Ovary (tissue), 7 donors: ENCODE measurements at regions not wholly inside any gene's neighbourhood (a gene's known extent, or its start where the extent isn't known, plus 50 kb on each side); places are given as distances from the start of the nearest gene placed in this dataset.

ENCODE experiments used
- DNase-seq, 5 donors: peaks; one replicate each; pipeline ENCODE4 v3.0.0-alpha.2; 2019 to 2020
- H3K27ac ChIP-seq, 2 donors: fragments of 200-600 bp; one replicate each; pipeline versions ENCODE4 v1.5.1 to v1.8.0; 2019 to 2022
- H3K27me3 ChIP-seq: fragments of 200-600 bp; one replicate; pipeline ENCODE4 v1.8.0; 2022
- H3K36me3 ChIP-seq: fragments of 200-600 bp; sonication (generic); one replicate; pipeline ENCODE4 v1.5.1; 2019
- H3K4me1 ChIP-seq: one replicate; pipeline ENCODE4 v1.8.1; 2013; ENCODE audit warnings: mild to moderate bottlenecking, moderate library complexity; ENCODE audit not compliant: insufficient read depth
- H3K4me3 ChIP-seq: fragments of 200-600 bp; sonication (generic); one replicate; pipeline ENCODE4 v1.5.1; 2017
- H3K9me3 ChIP-seq, 2 donors: fragments of 200-600 bp in 1 of 2; sonication (generic) in 1 of 2; one replicate each; pipeline versions ENCODE4 v1.5.1 to v1.8.1; 2013 to 2019; ENCODE audit warnings: mild to moderate bottlenecking in 1 of 2, moderate library complexity in 1 of 2
- EP300 ChIP-seq: sonication (generic); formaldehyde crosslinking; IDR thresholded peaks from one replicate; pipeline ENCODE4 v1.6.1; 2017; ENCODE audit warnings: antibody characterized with exemption
- POLR2A ChIP-seq: fragments of 450-650 bp; IDR thresholded peaks from one replicate; pipeline ENCODE4 v1.6.1; 2017; ENCODE audit warnings: antibody characterized with exemption, mild to moderate bottlenecking, moderate library complexity
- WGBS, 3 donors: extraction: QIAGEN DNeasy Blood & Tissue Kit in 1 of 3; methylation state at CpG; one replicate each; pipeline versions ENCODE4 v1.1.5 to v1.1.7; 2013 to 2017; 5-methylcytosine and 5-hydroxymethylcytosine counted together
- intact Hi-C, 4 donors: fragments of 100-400 bp; cut with DNase I; formaldehyde crosslinking; loops; one replicate each; pipeline versions ENCODE4 v1.11.0 to v1.15.1; 2022 to 2023
- TF ChIP-seq, protein P1 (sequence below), 3 donors: fragments of 450-650 bp in 2 of 3; fragments of 200-600 bp in 1 of 3; IDR thresholded peaks; one replicate each; pipeline versions ENCODE4 v1.5.1 to v1.8.0; 2016 to 2022; ENCODE audit warnings: antibody characterized with exemption in 3 of 3, mild to moderate bottlenecking in 1 of 3
- donor health status: DM: no; HTN: no; CAD: no; lungs with moderate emphysema.
- donor health status: DM: no; HTN: no; CAD: no.
- donor health status: Bipolar disorder and iron deficiency.
- donor health status: DM: no; HTN: no; CAD: no.
- donor health status: DM: yes; HTN: yes; CAD: no.

GRCh38 chr17:15092261-15092660 lies 172.9 kb downstream of the PMP22 start:
- H3K4me1 ChIP-seq: no peaks in the 10 kb centered on the region
- H3K9me3 ChIP-seq: no peaks in the 10 kb centered on the region
- no peak overlapping the region for H3K27ac ChIP-seq
- TF ChIP-seq POLR2A: no peak
- TF ChIP-seq, protein P1, sequence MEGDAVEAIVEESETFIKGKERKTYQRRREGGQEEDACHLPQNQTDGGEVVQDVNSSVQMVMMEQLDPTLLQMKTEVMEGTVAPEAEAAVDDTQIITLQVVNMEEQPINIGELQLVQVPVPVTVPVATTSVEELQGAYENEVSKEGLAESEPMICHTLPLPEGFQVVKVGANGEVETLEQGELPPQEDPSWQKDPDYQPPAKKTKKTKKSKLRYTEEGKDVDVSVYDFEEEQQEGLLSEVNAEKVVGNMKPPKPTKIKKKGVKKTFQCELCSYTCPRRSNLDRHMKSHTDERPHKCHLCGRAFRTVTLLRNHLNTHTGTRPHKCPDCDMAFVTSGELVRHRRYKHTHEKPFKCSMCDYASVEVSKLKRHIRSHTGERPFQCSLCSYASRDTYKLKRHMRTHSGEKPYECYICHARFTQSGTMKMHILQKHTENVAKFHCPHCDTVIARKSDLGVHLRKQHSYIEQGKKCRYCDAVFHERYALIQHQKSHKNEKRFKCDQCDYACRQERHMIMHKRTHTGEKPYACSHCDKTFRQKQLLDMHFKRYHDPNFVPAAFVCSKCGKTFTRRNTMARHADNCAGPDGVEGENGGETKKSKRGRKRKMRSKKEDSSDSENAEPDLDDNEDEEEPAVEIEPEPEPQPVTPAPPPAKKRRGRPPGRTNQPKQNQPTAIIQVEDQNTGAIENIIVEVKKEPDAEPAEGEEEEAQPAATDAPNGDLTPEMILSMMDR (IDR thresholded peaks at IDR 0.05): no peak
- TF ChIP-seq EP300: no peak
- DNase-seq: no peak
- no peaks in the 10 kb centered on the region for H3K27me3 ChIP-seq
- intact Hi-C loops: no loop called here
- H3K36me3 ChIP-seq: no peaks in the 10 kb centered on the region
- H3K4me3 ChIP-seq: no peak overlapping the region
- WGBS, 3 donors: 56 to 68% (median 57%) methylated on average over 2 of the region's 2 CpGs

- 70 to 87% (median 80%) methylated on average over 2 of the region's 2 CpGs for WGBS, 3 donors
- Histone ChIP-seq H3K4me3 (no peak overlapping the region), H3K9me3 (no peaks in the 10 kb centered on the region), H3K27me3 (no peaks in the 10 kb centered on the region), H3K27ac (no peak overlapping the region), H3K36me3 (no peaks in the 10 kb centered on the region), H3K4me1 (no peaks in the 10 kb centered on the region)
- no peak for DNase-seq
- TF ChIP-seq POLR2A: no peak
- TF ChIP-seq, protein P1 (IDR thresholded peaks at IDR 0.05): no peak
- no peak for TF ChIP-seq EP300
- intact Hi-C loops: no loop called here
These were observed 173.3 kb downstream of the PMP22 start for GRCh38 chr17:15091825-15092224.

DNA sequence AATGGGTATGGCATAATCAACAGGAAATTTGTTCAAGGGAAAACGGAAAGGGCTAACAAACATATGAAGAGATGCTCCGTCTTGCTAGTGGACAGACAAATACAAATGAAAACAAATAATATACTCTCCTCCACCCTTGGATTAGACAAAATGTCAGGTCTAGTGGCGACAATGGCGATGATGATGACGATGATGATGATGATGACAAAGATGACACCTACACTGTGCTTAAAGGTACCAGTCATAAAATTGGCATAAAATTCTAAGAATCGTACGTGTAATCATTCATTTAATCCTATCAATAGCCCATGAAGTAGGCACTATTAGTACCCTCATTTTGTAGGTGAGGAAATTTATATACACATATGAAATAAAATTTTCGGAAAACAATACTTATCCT lies 174.6 kb downstream of the PMP22 start:
- DNase-seq: no peak
- no peaks in the 10 kb centered on the region for H3K9me3 ChIP-seq
- no peak overlapping the region for H3K4me3 ChIP-seq
- WGBS, 3 donors: 85 to 91% (median 88%) methylated on average over 8 of the region's 8 CpGs
- no peaks in the 10 kb centered on the region for H3K36me3 ChIP-seq
- intact Hi-C loops: no loop called here
- H3K27me3 ChIP-seq: no peaks in the 10 kb centered on the region
- H3K27ac ChIP-seq: no peak overlapping the region
- TF ChIP-seq, protein P1 (IDR thresholded peaks at IDR 0.05): no peak
- TF ChIP-seq EP300: no peak
- no peak for TF ChIP-seq POLR2A
- H3K4me1 ChIP-seq: no peaks in the 10 kb centered on the region

- DNase-seq: no peak
- Histone ChIP-seq H3K27ac (no peak overlapping the region), H3K4me3 (no peak overlapping the region), H3K9me3 (no peaks in the 10 kb centered on the region), H3K27me3 (no peaks in the 10 kb centered on the region), H3K4me1 (no peaks in the 10 kb centered on the region), H3K36me3 (no peaks in the 10 kb centered on the region)
- no peak for TF ChIP-seq EP300
- no peak for TF ChIP-seq POLR2A
- TF ChIP-seq, protein P1 (IDR thresholded peaks at IDR 0.05): no peak
- WGBS, 3 donors: 78 to 82% (median 80%) methylated on average over 3 of the region's 3 CpGs
- intact Hi-C loops: no loop called here
These were observed 177.2 kb downstream of the PMP22 start for GRCh38 chr17:15087946-15088345.
